Astrocyte of the cerebellum (primary cell): ENCODE measurements at regions not wholly inside any gene's neighbourhood (a gene's known extent, or its start where the extent isn't known, plus 50 kb on each side); places are given as distances from the start of the nearest gene placed in this dataset.
A peak's percentile ranks its signal among the peaks of the same experiment; 100 is the strongest.

Experiments used
- DNase-seq: peaks from one replicate; pipeline ENCODE4 v3.0.0-alpha.2; 2011; ENCODE audit warnings: low read depth
- H3K4me3 ChIP-seq: 2 replicates; pipeline ENCODE4 v1.5.1; 2011; ENCODE audit warnings: mild to moderate bottlenecking, low read depth, low read length, moderate library complexity
- in situ Hi-C: cut with HindIII; loops from 2 replicates; pipeline ENCODE4 v1.10.0; 2017; ENCODE audit warnings: low sequenced_read_pairs
- TF ChIP-seq, protein P1 (sequence below): IDR thresholded peaks from 2 replicates; pipeline ENCODE4 v1.5.1; 2012; ENCODE audit warnings: low read length, low read depth, moderate library complexity, mild to moderate bottlenecking; ENCODE audit errors: missing control alignments

DNA sequence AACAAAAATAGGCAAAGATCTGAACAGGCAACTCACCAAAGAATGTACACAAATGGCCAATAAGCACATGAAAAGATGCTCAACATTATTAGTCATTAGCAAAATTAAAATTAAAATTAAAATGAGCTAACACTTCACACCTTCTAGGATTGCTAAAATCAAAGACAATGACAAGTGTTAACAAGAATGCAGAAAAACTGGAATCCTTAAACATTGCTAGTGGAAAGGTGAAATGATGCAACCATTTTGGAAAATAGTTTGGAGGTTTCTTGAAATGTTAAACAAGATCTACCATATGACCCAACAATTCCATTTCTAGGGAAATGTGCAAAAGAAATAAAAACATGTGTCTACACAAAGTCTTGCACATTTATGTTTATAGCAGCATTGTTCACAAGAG is 75.5 kb upstream of the DST start:
- in situ Hi-C loops = loop anchor here (25.0 kb wide), 1 partner anchor 119 kb away; no protein-coding TSS in a partner anchor
- TF ChIP-seq, protein P1, sequence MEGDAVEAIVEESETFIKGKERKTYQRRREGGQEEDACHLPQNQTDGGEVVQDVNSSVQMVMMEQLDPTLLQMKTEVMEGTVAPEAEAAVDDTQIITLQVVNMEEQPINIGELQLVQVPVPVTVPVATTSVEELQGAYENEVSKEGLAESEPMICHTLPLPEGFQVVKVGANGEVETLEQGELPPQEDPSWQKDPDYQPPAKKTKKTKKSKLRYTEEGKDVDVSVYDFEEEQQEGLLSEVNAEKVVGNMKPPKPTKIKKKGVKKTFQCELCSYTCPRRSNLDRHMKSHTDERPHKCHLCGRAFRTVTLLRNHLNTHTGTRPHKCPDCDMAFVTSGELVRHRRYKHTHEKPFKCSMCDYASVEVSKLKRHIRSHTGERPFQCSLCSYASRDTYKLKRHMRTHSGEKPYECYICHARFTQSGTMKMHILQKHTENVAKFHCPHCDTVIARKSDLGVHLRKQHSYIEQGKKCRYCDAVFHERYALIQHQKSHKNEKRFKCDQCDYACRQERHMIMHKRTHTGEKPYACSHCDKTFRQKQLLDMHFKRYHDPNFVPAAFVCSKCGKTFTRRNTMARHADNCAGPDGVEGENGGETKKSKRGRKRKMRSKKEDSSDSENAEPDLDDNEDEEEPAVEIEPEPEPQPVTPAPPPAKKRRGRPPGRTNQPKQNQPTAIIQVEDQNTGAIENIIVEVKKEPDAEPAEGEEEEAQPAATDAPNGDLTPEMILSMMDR = no peak
- no peak for DNase-seq
- no peak overlapping the region for H3K4me3 ChIP-seq

DNA sequence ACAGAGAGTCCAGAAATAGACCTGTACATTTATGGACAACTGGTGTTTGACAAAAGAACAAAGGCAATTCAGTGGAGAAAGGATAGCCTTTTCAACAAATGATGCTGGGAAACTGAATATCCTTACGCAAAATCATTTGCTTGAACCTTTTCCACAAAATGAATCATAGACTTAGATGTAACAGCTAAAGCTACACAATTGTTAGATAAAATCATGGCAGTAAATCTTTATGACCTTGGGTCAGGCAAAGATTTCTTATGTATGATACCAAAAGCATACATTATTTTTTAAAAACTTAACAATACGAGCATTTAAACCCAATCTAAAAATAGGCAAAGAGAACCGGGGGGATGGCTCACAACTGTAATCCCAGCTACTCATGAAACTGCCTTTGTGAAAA is 73.5 kb upstream of the DST start:
- H3K4me3 ChIP-seq = no peak overlapping the region
- in situ Hi-C loops = loop anchor here (25.0 kb wide), 1 partner anchor 121 kb away; no protein-coding TSS in a partner anchor

DNA sequence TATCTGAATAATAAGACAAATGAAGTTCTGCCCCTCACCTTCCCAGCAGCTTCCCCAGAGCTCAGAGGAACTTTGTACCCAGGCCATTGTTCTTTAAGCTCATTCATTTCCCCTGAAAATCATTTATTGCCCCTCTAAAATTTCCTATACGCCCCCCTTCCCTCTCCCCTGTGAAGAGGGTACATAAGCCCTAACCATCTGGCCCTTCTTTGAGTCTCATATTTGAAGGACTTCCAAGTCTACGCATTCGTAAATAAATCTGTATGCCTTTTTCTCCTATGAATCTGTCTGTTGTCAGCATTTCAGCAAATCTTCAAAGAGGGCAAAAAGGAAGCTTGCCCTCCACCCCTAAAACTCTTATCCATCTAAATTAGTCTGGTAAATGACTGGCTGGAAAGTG is 73.1 kb upstream of the DST start:
- no peak overlapping the region for H3K4me3 ChIP-seq
- TF ChIP-seq, protein P1 = no peak
- no peak for DNase-seq
- in situ Hi-C loops = loop anchor here (25.0 kb wide), 1 partner anchor 122 kb away; no protein-coding TSS in a partner anchor

More for the DNA sequence above, 73.5 kb upstream of the DST start:
- TF ChIP-seq, protein P1 = no peak
- no peak for DNase-seq

DNA sequence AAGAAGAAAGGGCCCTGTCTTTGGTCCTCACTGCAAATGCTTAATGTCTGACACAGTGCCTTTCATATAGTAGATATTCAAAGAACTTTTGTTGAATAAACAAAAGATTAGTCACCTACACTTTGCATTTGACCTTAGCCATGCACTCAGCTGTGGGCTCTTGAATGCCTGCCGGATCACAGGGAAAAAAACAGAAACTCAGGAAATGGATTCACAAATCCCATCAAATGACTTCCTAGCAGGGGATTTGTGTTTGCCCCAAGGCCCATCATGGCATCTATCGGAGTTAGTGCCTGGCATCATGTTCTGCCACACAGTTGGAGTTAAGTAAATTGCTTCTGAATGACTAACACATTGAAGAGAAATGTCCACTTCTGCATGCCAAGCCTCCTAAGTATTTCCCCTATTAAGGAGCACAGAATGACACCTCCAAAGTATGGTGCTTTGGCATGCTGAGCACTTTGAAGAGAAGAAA is 72.3 kb upstream of the DST start:
- DNase-seq = peak; percentile 58
- in situ Hi-C loops = loop anchor here (25.0 kb wide), 1 partner anchor 122 kb away; no protein-coding TSS in a partner anchor
- TF ChIP-seq, protein P1 = no peak
- no peak overlapping the region for H3K4me3 ChIP-seq

DNA sequence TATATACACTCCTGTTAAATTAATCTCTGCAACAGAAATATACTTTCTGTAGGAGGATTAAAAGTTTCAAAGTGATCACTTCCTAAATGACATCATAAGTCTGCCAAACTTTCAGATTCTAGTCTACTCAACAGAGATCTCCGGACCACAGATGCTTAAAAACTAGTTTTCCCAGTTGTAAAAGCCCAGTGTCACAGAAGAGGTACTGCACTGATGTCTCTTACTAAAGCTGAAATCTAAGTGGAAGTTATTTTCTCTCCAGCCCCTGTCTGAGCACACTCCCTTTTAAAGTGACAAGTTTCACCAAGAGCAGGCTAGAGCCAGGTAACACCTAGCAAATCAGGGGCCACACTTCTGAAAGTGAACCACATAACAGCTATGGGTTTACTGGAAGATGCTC is 71.6 kb upstream of the DST start:
- in situ Hi-C loops = loop anchor here (25.0 kb wide), 1 partner anchor 123 kb away; no protein-coding TSS in a partner anchor
- TF ChIP-seq, protein P1 = no peak
- no peak for DNase-seq
- H3K4me3 ChIP-seq = no peak overlapping the region

DNA sequence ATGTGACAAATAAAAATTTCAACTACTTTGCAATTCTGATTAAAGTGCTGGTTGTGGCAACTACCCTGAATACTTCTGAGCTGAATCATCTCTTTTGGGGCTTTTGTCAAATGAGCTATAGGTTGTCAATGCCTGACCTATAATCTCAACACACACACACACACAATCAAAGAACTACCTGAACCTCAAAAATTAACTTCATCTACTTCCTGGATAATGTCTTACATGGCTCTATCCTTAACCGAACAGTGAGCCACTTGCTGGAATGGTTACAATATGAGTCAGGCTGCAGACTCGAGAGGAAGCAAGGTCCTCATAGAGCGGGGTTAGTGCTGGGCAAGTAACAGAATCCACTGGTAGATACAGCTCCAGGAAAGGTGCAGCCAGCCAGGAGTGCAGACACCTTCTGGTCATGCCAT is 70.6 kb upstream of the DST start:
- in situ Hi-C loops = loop anchor here (25.0 kb wide), 1 partner anchor 124 kb away; no protein-coding TSS in a partner anchor
- TF ChIP-seq, protein P1 = no peak
- no peak overlapping the region for H3K4me3 ChIP-seq
- DNase-seq = peak; percentile 81

DNA sequence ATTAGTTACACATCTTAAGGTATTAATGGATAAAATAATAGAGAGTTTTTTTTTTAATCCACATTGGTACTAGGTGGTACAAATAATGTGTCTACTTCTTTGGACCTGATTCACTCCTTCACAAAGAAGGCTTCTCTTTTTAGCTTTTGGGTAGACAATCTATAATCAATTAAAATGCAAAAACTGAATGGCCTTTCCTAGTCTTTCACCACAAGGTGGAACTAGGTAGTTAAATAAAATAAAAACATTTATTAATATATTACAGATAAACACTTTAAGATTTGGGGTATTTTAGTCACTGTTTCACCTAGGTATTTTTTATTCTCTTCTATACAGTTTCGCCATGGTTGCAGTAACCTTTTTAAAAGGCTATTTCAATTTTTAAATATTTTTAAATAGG is 68.3 kb upstream of the DST start:
- no peak for DNase-seq
- in situ Hi-C loops = loop anchor here (25.0 kb wide), 1 partner anchor 126 kb away; no protein-coding TSS in a partner anchor
- no peak overlapping the region for H3K4me3 ChIP-seq
- TF ChIP-seq, protein P1 = no peak
